K562 (cell line): ENCODE measurements at regions not wholly inside any gene's neighbourhood (a gene's known extent, or its start where the extent isn't known, plus 50 kb on each side); places are given as distances from the start of the nearest gene placed in this dataset.

Experiments
- ATAC-seq: fragments of 200-7000 bp; cut with Tn5 transposase; 3 replicates; pipeline ENCODE4 v1.9.1; 2020; ENCODE audit warnings: moderate library complexity
- BruUV-seq: library from RNA; stranded (reverse); fragments of 400-500 nt; replicated peaks from 2 replicates; lab custom pipeline; 2021; lab: Mats Ljungman, UMichigan
- CTCF ChIA-PET: fragments of 300-600 bp; formaldehyde crosslinking; extraction: SDS; loops from one replicate; lab custom pipeline; 2021; ENCODE audit warnings: low intra/inter-chr PET ratio; lab: Yijun Ruan, JAX
- POLR2A ChIA-PET: fragments of 300-600, 350-650 bp; sonication (Branson Sonifier 250); formaldehyde crosslinking; extraction: SDS; loops from one replicate; lab custom pipeline; 2021; ENCODE audit warnings: antibody characterized with exemption, inconsistent platforms; lab: Yijun Ruan, JAX
- DNase-seq, 4 experiments: peaks; one replicate each; pipeline versions ENCODE4 v3.0.0 to v3.0.0-alpha.2; 2011 to 2018; ENCODE audit warnings: low spot score in 3 of 4, mixed read lengths in 3 of 4; ENCODE audit errors: extremely low read depth in 1 of 4
- FAIRE-seq: peaks from 2 replicates; lab custom pipeline; 2011; peaks lifted over from hg19 to GRCh38; lab: Jason Lieb, UNC
- H2AFZ ChIP-seq: 2 replicates; pipeline ENCODE4 v1.6.0; 2011; ENCODE audit warnings: low read depth, low read length, control low read depth, inconsistent platforms
- H3K27ac ChIP-seq: fragments of 200-600 bp; 3 replicates; pipeline ENCODE4 v1.8.0; 2011; ENCODE audit warnings: low read depth, mild to moderate bottlenecking, control low read depth, inconsistent platforms, low read length, moderate library complexity, mixed read lengths; ENCODE audit errors: extremely low read depth
- H3K27me3 ChIP-seq, 2 experiments: fragments of 300-600 bp in 1 of 2; 2 replicates in 1 of 2; 3 replicates in 1 of 2; pipeline versions ENCODE4 v1.6.0 to v1.8.0; 2011; ENCODE audit warnings: inconsistent platforms in 2 of 2, low read length in 2 of 2, mild to moderate bottlenecking in 1 of 2, mixed read lengths in 1 of 2, moderate library complexity in 1 of 2; ENCODE audit not compliant: control insufficient read depth in 2 of 2, insufficient read depth in 2 of 2
- H3K36me3 ChIP-seq: fragments of 300-600 bp; 3 replicates; pipeline ENCODE4 v1.8.0; 2011; ENCODE audit warnings: mild to moderate bottlenecking, low read length, inconsistent platforms; ENCODE audit not compliant: control insufficient read depth, insufficient read depth
- H3K4me1 ChIP-seq, 2 experiments: fragments of 200-600 bp in 1 of 2; replicated peaks in 1 of 2; 2 replicates in 1 of 2; 3 replicates in 1 of 2; pipeline versions ENCODE4 v1.5.1 to v1.8.0; 2011; ENCODE audit warnings: inconsistent platforms in 2 of 2, low read length in 2 of 2, mild to moderate bottlenecking in 1 of 2, mixed read lengths in 1 of 2, moderate library complexity in 1 of 2; ENCODE audit not compliant: control insufficient read depth in 2 of 2, insufficient read depth in 2 of 2
- H3K4me2 ChIP-seq: 2 replicates; pipeline ENCODE4 v1.6.1; 2011; ENCODE audit warnings: low read length, control low read depth, inconsistent platforms, mixed read lengths; ENCODE audit not compliant: insufficient read depth
- H3K4me3 ChIP-seq: fragments of 200-600 bp; sonication (generic), shearing (Covaris generic); 2 replicates; pipeline ENCODE4 v1.5.1; 2016; ENCODE audit warnings: control low read depth, inconsistent platforms
- H3K79me2 ChIP-seq: fragments of 200-600 bp; 3 replicates; pipeline ENCODE4 v1.8.0; 2011; ENCODE audit warnings: low read length, inconsistent platforms; ENCODE audit not compliant: control insufficient read depth, insufficient read depth
- H3K9ac ChIP-seq, 2 experiments: 2 replicates each; pipeline versions ENCODE4 v1.6.0 to v1.6.1; 2011; ENCODE audit warnings: low read depth in 2 of 2, low read length in 2 of 2, control low read depth in 1 of 2, inconsistent platforms in 1 of 2, mild to moderate bottlenecking in 1 of 2, mixed read lengths in 1 of 2; ENCODE audit not compliant: insufficient read depth in 1 of 2
- H3K9me1 ChIP-seq: one replicate; pipeline ENCODE4 v1.6.0; 2011; ENCODE audit warnings: inconsistent platforms, mild to moderate bottlenecking, low read length, moderate library complexity; ENCODE audit not compliant: control insufficient read depth, insufficient read depth
- H3K9me3 ChIP-seq: replicated peaks from 2 replicates; pipeline ENCODE4 v1.5.1; 2011; ENCODE audit warnings: low read depth, low read length, inconsistent platforms; ENCODE audit not compliant: control insufficient read depth, insufficient read depth
- H4K20me1 ChIP-seq: replicated peaks from 2 replicates; pipeline ENCODE4 v1.6.1; 2011; ENCODE audit warnings: low read length, inconsistent platforms, mixed read lengths; ENCODE audit not compliant: control insufficient read depth, insufficient read depth
- E2F4 ChIP-seq: sonication (generic); formaldehyde crosslinking; IDR thresholded peaks from 2 replicates; pipeline ENCODE4 v1.8.0; 2022; ENCODE audit warnings: mild to moderate bottlenecking, low read depth, missing genetic modification reagents
- ESRRA ChIP-seq: fragments of 450-650 bp; IDR thresholded peaks from 2 replicates; pipeline ENCODE4 v1.6.1; 2014; ENCODE audit warnings: low read depth, mild to moderate bottlenecking, moderate library complexity, borderline replicate concordance
- GABPB2 ChIP-seq: fragments of 250-450 bp; sonication (Bioruptor Pico); conservative IDR thresholded peaks from 2 replicates; pipeline ENCODE4 v1.5.1; 2021; ENCODE audit warnings: mild to moderate bottlenecking
- IRF9 ChIP-seq: fragments of 450-650 bp; IDR thresholded peaks from 2 replicates; pipeline ENCODE4 v1.6.1; 2016; ENCODE audit warnings: missing biosample characterization, missing genetic modification characterization
- SOX6 ChIP-seq: fragments of 450-650 bp; IDR thresholded peaks from 2 replicates; pipeline ENCODE4 v1.6.1; 2014; ENCODE audit warnings: mild to moderate bottlenecking
- TGIF2 ChIP-seq: sonication (generic); formaldehyde crosslinking; IDR thresholded peaks from 2 replicates; pipeline ENCODE4 v1.8.1; 2022; ENCODE audit warnings: mild to moderate bottlenecking, missing genetic modification reagents, moderate library complexity
- ZKSCAN8 ChIP-seq: fragments of 200-800 bp; sonication (Bioruptor generic); IDR thresholded peaks from 2 replicates; pipeline ENCODE4 v1.6.1; 2016; ENCODE audit warnings: missing genetic modification characterization, missing compliant biosample characterization
- ZNF174 ChIP-seq: fragments of 250-450 bp; sonication (Bioruptor Pico); IDR thresholded peaks from 2 replicates; pipeline ENCODE4 v1.4.0; 2020; ENCODE audit warnings: mild to moderate bottlenecking
- ZNF398 ChIP-seq: fragments of 250-450 bp; sonication (Bioruptor Pico); IDR thresholded peaks from 2 replicates; pipeline ENCODE4 v1.8.0; 2021; ENCODE audit warnings: moderate library complexity, mild to moderate bottlenecking, inconsistent platforms
- WGBS: fragments of 100-300 bp; shearing (Covaris generic); methylation state at CpG from one replicate; pipeline ENCODE4 v1.1.6; 2016; ENCODE audit warnings: low coverage, mixed read lengths; ENCODE audit not compliant: insufficient coverage; ENCODE audit errors: missing lambda C conversion rate; 5-methylcytosine and 5-hydroxymethylcytosine counted together
- in situ Hi-C: fragments of 300-500 bp; cut with MboI; formaldehyde crosslinking; loops from 4 replicates; pipeline ENCODE4 v1.15.0; 2018; ENCODE audit warnings: inconsistent platforms, mixed read lengths
- intact Hi-C: fragments of 100-400 bp; cut with micrococcal nuclease; formaldehyde crosslinking; loops from 2 replicates; pipeline ENCODE4 v1.14.2; 2022
- TF ChIP-seq, protein P1 (sequence below): sonication (generic); formaldehyde crosslinking; IDR thresholded peaks from 2 replicates; pipeline ENCODE4 v1.8.0; 2023; ENCODE audit warnings: mild to moderate bottlenecking, missing genetic modification reagents

- Histone ChIP-seq H3K4me3 (no peak overlapping the region), H3K9me3 (no peaks in the 10 kb centered on the region), H4K20me1 (no peaks in the 10 kb centered on the region), H3K9me1 (no peaks in the 10 kb centered on the region), H3K9ac (no peak overlapping the region), H3K27ac (no peak overlapping the region), H3K27me3 (no peaks in the 10 kb centered on the region), H3K36me3 (no peaks in the 10 kb centered on the region), H3K4me2 (no peak overlapping the region), H2AFZ (no peak overlapping the region), H3K4me1 (no peaks in the 10 kb centered on the region), H3K79me2 (no peaks in the 10 kb centered on the region)
- BruUV-seq = no TSS peak
- in situ Hi-C loops (no loop called here), intact Hi-C loops (no loop called here)
- no peak for ATAC-seq
- no peak for DNase-seq
- TF ChIP-seq GABPB2 (CRISPR knock-in tag) = no peak
- WGBS = 0% methylated on average over 1 of the region's 1 CpG
- ChIA-PET POLR2A (no interaction called here), CTCF (no interaction called here)
- FAIRE-seq = no peak
Measured at GRCh38 chr2:66940080-66940479, 457.1 kb upstream of the ETAA1 start.

GRCh38 chr2:66948234-66948633, 448.9 kb upstream of the ETAA1 start:
- intact Hi-C loops (no loop called here), in situ Hi-C loops (no loop called here)
- Histone ChIP-seq H3K4me2 (no peak overlapping the region), H3K9me1 (no peaks in the 10 kb centered on the region), H3K27me3 (no peaks in the 10 kb centered on the region), H3K4me1 (no peaks in the 10 kb centered on the region), H4K20me1 (no peaks in the 10 kb centered on the region), H3K27ac (no peak overlapping the region), H3K36me3 (no peaks in the 10 kb centered on the region), H3K4me3 (no peak overlapping the region), H3K79me2 (no peaks in the 10 kb centered on the region), H3K9me3 (no peaks in the 10 kb centered on the region), H3K9ac (no peak overlapping the region), H2AFZ (no peak overlapping the region)
- ChIA-PET POLR2A (no interaction called here), CTCF (no interaction called here)
- DNase-seq = no peak
- no TSS peak for BruUV-seq
- no peak for ATAC-seq
- 0% methylated on average over 3 of the region's 3 CpGs for WGBS
- no peak for FAIRE-seq
- TF ChIP-seq ZKSCAN8 (no peak), SOX6 (no peak), TGIF2 (CRISPR knock-in tag) (no peak), IRF9 (no peak), ESRRA (no peak), ZNF398 (CRISPR knock-in tag) (no peak), E2F4 (CRISPR knock-in tag) (no peak), ZNF174 (CRISPR knock-in tag) (no peak)
- TF ChIP-seq, protein P1, sequence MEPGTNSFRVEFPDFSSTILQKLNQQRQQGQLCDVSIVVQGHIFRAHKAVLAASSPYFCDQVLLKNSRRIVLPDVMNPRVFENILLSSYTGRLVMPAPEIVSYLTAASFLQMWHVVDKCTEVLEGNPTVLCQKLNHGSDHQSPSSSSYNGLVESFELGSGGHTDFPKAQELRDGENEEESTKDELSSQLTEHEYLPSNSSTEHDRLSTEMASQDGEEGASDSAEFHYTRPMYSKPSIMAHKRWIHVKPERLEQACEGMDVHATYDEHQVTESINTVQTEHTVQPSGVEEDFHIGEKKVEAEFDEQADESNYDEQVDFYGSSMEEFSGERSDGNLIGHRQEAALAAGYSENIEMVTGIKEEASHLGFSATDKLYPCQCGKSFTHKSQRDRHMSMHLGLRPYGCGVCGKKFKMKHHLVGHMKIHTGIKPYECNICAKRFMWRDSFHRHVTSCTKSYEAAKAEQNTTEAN (CRISPR knock-in tag) = no peak
